SK-N-SH (cell line): ENCODE measurements at regions not wholly inside any gene's neighbourhood (a gene's known extent, or its start where the extent isn't known, plus 50 kb on each side); places are given as distances from the start of the nearest gene placed in this dataset.

Experiments
- CTCF ChIA-PET: fragments of 300-600, 350-600 bp; formaldehyde crosslinking; extraction: SDS; loops from one replicate; lab custom pipeline; 2021; lab: Yijun Ruan, JAX
- POLR2A ChIA-PET: fragments of 350-600 bp; sonication (Branson Sonifier 250); formaldehyde crosslinking; extraction: SDS; loops from one replicate; lab custom pipeline; 2020; ENCODE audit warnings: antibody characterized with exemption, inconsistent platforms; lab: Yijun Ruan, JAX
- DNase-seq: peaks from one replicate; pipeline ENCODE4 v3.0.0; 2012
- H2AFZ ChIP-seq: fragments of 200-600 bp; sonication (generic); 2 replicates; pipeline ENCODE4 v1.8.1; 2016; ENCODE audit warnings: antibody characterized with exemption, mild to moderate bottlenecking, low read depth
- H3F3A ChIP-seq: fragments of 200-600 bp; sonication (generic); replicated peaks from 2 replicates; pipeline ENCODE3; 2016; ENCODE audit warnings: antibody characterized with exemption, mild to moderate bottlenecking; ENCODE audit not compliant: insufficient read depth
- H3K27ac ChIP-seq, 2 experiments: fragments of 200-500 bp in 1 of 2; fragments of 200-600 bp in 1 of 2; sonication (Bioruptor generic) in 1 of 2; sonication (generic), shearing (Covaris generic) in 1 of 2; 2 replicates each; pipeline versions ENCODE4 v1.5.1 to v1.6.1; 2014 to 2016; ENCODE audit warnings: low read depth in 2 of 2, inconsistent platforms in 1 of 2, low read length in 1 of 2, mild to moderate bottlenecking in 1 of 2, mixed read lengths in 1 of 2
- H3K27me3 ChIP-seq: fragments of 200-600 bp; sonication (generic), shearing (Covaris generic); 2 replicates; pipeline ENCODE4 v1.6.1; 2016; ENCODE audit warnings: mixed run types; ENCODE audit not compliant: insufficient read depth
- H3K36me3 ChIP-seq, 2 experiments: fragments of 200-500 bp in 1 of 2; fragments of 200-600 bp in 1 of 2; sonication (Bioruptor generic) in 1 of 2; sonication (generic) in 1 of 2; replicated peaks in 1 of 2; 2 replicates each; pipeline versions ENCODE3 to v1.5.1; 2014 to 2016; ENCODE audit warnings: low read length in 1 of 2, mild to moderate bottlenecking in 1 of 2; ENCODE audit not compliant: insufficient read depth in 2 of 2, control insufficient read depth in 1 of 2
- H3K4me1 ChIP-seq, 2 experiments: fragments of 200-500 bp in 1 of 2; fragments of 200-600 bp in 1 of 2; sonication (Bioruptor generic) in 1 of 2; sonication (generic), shearing (Covaris generic) in 1 of 2; 2 replicates each; pipeline versions ENCODE4 v1.5.1 to v1.6.1; 2014 to 2016; ENCODE audit warnings: low read depth in 1 of 2, low read length in 1 of 2, mixed run types in 1 of 2; ENCODE audit not compliant: insufficient read depth in 2 of 2, control insufficient read depth in 1 of 2
- H3K4me2 ChIP-seq: fragments of 200-600 bp; sonication (generic), shearing (Covaris generic); 2 replicates; pipeline ENCODE4 v1.6.1; 2017; ENCODE audit warnings: mixed run types
- H3K4me3 ChIP-seq, 2 experiments: fragments of 200-500 bp in 1 of 2; fragments of 200-600 bp in 1 of 2; sonication (Bioruptor generic) in 1 of 2; sonication (generic), shearing (Covaris generic) in 1 of 2; 2 replicates each; pipeline versions ENCODE4 v1.5.1 to v1.8.1; 2014 to 2016; ENCODE audit warnings: low read depth in 2 of 2, inconsistent platforms in 1 of 2, low read length in 1 of 2, mild to moderate bottlenecking in 1 of 2, mixed read lengths in 1 of 2, moderate library complexity in 1 of 2
- H3K79me2 ChIP-seq: fragments of 200-600 bp; sonication (generic); 2 replicates; pipeline ENCODE4 v1.8.1; 2017; ENCODE audit warnings: mild to moderate bottlenecking; ENCODE audit not compliant: insufficient read depth
- H3K9ac ChIP-seq: fragments of 200-600 bp; sonication (generic); 2 replicates; pipeline ENCODE4 v1.6.1; 2017; ENCODE audit warnings: mixed run types
- H3K9me2 ChIP-seq: fragments of 200-600 bp; sonication (generic); 2 replicates; pipeline ENCODE4 v1.6.1; 2017; ENCODE audit warnings: mixed run types
- H3K9me3 ChIP-seq: fragments of 200-600 bp; sonication (generic); 2 replicates; pipeline ENCODE4 v1.6.1; 2017; ENCODE audit warnings: mixed run types, mild to moderate bottlenecking, moderate library complexity
- H4K20me1 ChIP-seq: fragments of 200-600 bp; sonication (generic); 2 replicates; pipeline ENCODE4 v1.6.1; 2017; ENCODE audit warnings: mild to moderate bottlenecking, mixed run types; ENCODE audit not compliant: insufficient read depth
- EZH2phosphoT487 ChIP-seq: fragments of 200-600 bp; sonication (generic); IDR thresholded peaks from 2 replicates; pipeline ENCODE4 v1.6.1; 2017; ENCODE audit warnings: low read depth, mixed run types, mild to moderate bottlenecking, antibody characterized with exemption, moderate library complexity, borderline replicate concordance
- IRF3 ChIP-seq: fragments of 150-350 bp; IDR thresholded peaks from 2 replicates; pipeline ENCODE4 v1.6.1; 2016; ENCODE audit warnings: mild to moderate bottlenecking, low read depth, low read length
- RCOR1 ChIP-seq: fragments of 150-350 bp; IDR thresholded peaks from 2 replicates; pipeline ENCODE4 v1.6.1; 2017; ENCODE audit warnings: antibody characterized with exemption, low read length
- REST ChIP-seq: IDR thresholded peaks from 2 replicates; pipeline ENCODE4 v1.6.1; 2012; ENCODE audit warnings: mild to moderate bottlenecking, low read depth, low read length, moderate library complexity
- RFX5 ChIP-seq: IDR thresholded peaks from 2 replicates; pipeline ENCODE4 v1.6.1; 2012; ENCODE audit warnings: mild to moderate bottlenecking, improper control_type of control experiment, low read length
- SMC3 ChIP-seq: IDR thresholded peaks from 2 replicates; pipeline ENCODE4 v1.6.1; 2012; ENCODE audit warnings: low read depth, low read length, improper control_type of control experiment
- TEAD4 ChIP-seq: IDR thresholded peaks from 2 replicates; pipeline ENCODE4 v1.4.0; 2012; ENCODE audit warnings: mild to moderate bottlenecking, borderline replicate concordance; ENCODE audit not compliant: insufficient read depth
- YY1 ChIP-seq: IDR thresholded peaks from 2 replicates; pipeline ENCODE4 v1.4.0; 2012; ENCODE audit warnings: low read depth, mild to moderate bottlenecking
- WGBS: methylation state at CpG from one replicate; pipeline ENCODE4 v1.1.6; 2017; ENCODE audit warnings: low lambda C conversion rate; 5-methylcytosine and 5-hydroxymethylcytosine counted together

- Histone ChIP-seq H3K9me3 (no peaks in the 10 kb centered on the region), H3K9me2 (no peaks in the 10 kb centered on the region), H4K20me1 (no peaks in the 10 kb centered on the region), H3F3A (no peaks in the 10 kb centered on the region), H3K27me3 (no peaks in the 10 kb centered on the region), H3K36me3 (no peaks in the 10 kb centered on the region), H2AFZ (no peak overlapping the region), H3K79me2 (no peaks in the 10 kb centered on the region), H3K4me3 (no peak overlapping the region), H3K9ac (no peak overlapping the region), H3K4me2 (no peak overlapping the region), H3K27ac (no peak overlapping the region), H3K4me1 (no peaks in the 10 kb centered on the region)
- ChIA-PET CTCF (no interaction called here), POLR2A (no interaction called here)
- TF ChIP-seq IRF3: no peak
- WGBS: 14% methylated on average over 5 of the region's 5 CpGs
- DNase-seq: no peak
These were observed 536.9 kb downstream of the BRINP1 start for GRCh38 chr9:118832371-118832770.

- POLR2A ChIA-PET: no interaction called here
- H3K27me3 ChIP-seq: no peaks in the 10 kb centered on the region
- no peaks in the 10 kb centered on the region for H3K9me2 ChIP-seq
- no peak overlapping the region for H3K4me2 ChIP-seq
- H3K4me3 ChIP-seq: no peak overlapping the region
- no peak overlapping the region for H3K9ac ChIP-seq
- TF ChIP-seq SMC3: no peak
- no peak for TF ChIP-seq RFX5
- no peak for TF ChIP-seq EZH2phosphoT487
- TF ChIP-seq YY1: no peak
- no peak for TF ChIP-seq RCOR1
- TF ChIP-seq REST: no peak
- no peak for TF ChIP-seq TEAD4
- H3K36me3 ChIP-seq: no peaks in the 10 kb centered on the region
- no peaks in the 10 kb centered on the region for H3K4me1 ChIP-seq
- DNase-seq: no peak
- whole genome bisulfite sequencing: 14% methylated on average over 2 of the region's 2 CpGs
- no peaks in the 10 kb centered on the region for H3F3A ChIP-seq
- CTCF ChIA-PET: no interaction called here
- no peak overlapping the region for H2AFZ ChIP-seq
- H3K27ac ChIP-seq: no peak overlapping the region
- H4K20me1 ChIP-seq: no peaks in the 10 kb centered on the region
- H3K9me3 ChIP-seq: no peaks in the 10 kb centered on the region
- H3K79me2 ChIP-seq: no peaks in the 10 kb centered on the region
These were observed 532.3 kb downstream of the BRINP1 start for GRCh38 chr9:118836891-118837290.
